Astrocyte (in vitro differentiated cells and primary cell): ENCODE measurements at regions not wholly inside any gene's neighbourhood (a gene's known extent, or its start where the extent isn't known, plus 50 kb on each side); places are given as distances from the start of the nearest gene placed in this dataset.

Source experiments
- EZH2 ChIP-seq: IDR thresholded peaks from 2 replicates; pipeline ENCODE4 v1.6.1; 2012; ENCODE audit warnings: mild to moderate bottlenecking, low read length, inconsistent platforms; ENCODE audit not compliant: insufficient read depth
- TF ChIP-seq, protein P1 (sequence below): IDR thresholded peaks from 2 replicates; pipeline ENCODE4 v1.5.1; 2011; ENCODE audit warnings: low read depth, mild to moderate bottlenecking, inconsistent platforms, low read length, moderate library complexity; ENCODE audit not compliant: insufficient read depth

DNA sequence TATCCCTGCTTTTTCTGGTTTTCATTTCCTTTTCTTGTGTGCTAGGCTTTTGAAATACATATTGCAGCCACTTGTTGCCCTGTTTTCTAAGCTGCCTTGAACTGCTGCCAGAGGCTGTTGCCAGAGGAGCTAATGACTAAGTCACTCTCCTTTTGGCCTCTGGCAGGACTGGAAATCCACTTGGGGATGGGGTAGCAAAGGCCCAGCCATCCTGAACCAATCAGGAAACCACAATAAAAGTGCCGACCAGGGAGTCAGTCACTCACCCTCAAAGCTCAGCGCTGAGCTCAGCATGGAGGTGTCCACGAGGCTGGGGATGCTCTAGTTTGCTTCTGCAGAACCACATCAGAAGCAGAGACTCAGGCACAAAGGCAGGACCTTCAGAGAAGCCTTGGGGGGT lies 813.0 kb downstream of the DHX35 start:
- TF ChIP-seq EZH2, result no peak
- TF ChIP-seq, protein P1, sequence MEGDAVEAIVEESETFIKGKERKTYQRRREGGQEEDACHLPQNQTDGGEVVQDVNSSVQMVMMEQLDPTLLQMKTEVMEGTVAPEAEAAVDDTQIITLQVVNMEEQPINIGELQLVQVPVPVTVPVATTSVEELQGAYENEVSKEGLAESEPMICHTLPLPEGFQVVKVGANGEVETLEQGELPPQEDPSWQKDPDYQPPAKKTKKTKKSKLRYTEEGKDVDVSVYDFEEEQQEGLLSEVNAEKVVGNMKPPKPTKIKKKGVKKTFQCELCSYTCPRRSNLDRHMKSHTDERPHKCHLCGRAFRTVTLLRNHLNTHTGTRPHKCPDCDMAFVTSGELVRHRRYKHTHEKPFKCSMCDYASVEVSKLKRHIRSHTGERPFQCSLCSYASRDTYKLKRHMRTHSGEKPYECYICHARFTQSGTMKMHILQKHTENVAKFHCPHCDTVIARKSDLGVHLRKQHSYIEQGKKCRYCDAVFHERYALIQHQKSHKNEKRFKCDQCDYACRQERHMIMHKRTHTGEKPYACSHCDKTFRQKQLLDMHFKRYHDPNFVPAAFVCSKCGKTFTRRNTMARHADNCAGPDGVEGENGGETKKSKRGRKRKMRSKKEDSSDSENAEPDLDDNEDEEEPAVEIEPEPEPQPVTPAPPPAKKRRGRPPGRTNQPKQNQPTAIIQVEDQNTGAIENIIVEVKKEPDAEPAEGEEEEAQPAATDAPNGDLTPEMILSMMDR, result no peak
